ENCODE measurements at regions not wholly inside any gene's neighbourhood (a gene's known extent, or its start where the extent isn't known, plus 50 kb on each side); places are given as distances from the start of the nearest gene placed in this dataset.
"Not testable (repeated sequence)": the region's sequence is repeated elsewhere in the genome, so short reads cannot be mapped to it uniquely, and the experiment has no call there.

- H3K27ac ChIP-seq, result peak overlapping the region; percentile 68
Observed at GRCh38 chr6:155782739-155783459, 327.3 kb upstream of the NOX3 start.

DNA sequence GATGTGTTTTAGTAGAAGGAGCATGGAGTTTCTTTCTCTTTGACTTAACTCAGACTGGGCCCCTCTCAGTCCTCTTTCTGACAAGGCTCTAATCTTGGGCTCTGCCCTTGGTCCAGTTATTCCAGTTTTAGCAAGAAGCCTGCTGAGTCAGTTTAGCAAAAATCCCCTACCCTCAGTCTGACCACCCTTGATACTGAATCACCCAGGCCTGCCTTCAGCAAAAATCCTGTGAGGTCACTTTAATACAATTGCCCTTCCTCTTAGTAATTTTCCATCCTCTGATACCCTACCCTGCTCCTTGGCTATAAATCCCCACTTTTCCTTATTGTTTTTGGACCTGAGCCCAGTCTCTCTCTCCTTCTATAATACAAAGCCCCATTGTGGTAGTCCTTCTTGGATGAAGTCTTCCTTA is 326.7 kb upstream of the NOX3 start:
- DNase-seq (ENCODE audit: low read depth, low spot score), result peak; percentile 84
- peak overlapping the region; percentile 68 for H3K27ac ChIP-seq

More at GRCh38 chr6:155782739-155783459, 327.3 kb upstream of the NOX3 start:
- DNase-seq (ENCODE audit: low read depth, low spot score), result no peak

- H3K27ac ChIP-seq, result no peak overlapping the region
- no peak for DNase-seq (ENCODE audit: low read depth, low spot score)
Observed at GRCh38 chr6:155779456-155779855, 323.8 kb upstream of the NOX3 start.

DNA sequence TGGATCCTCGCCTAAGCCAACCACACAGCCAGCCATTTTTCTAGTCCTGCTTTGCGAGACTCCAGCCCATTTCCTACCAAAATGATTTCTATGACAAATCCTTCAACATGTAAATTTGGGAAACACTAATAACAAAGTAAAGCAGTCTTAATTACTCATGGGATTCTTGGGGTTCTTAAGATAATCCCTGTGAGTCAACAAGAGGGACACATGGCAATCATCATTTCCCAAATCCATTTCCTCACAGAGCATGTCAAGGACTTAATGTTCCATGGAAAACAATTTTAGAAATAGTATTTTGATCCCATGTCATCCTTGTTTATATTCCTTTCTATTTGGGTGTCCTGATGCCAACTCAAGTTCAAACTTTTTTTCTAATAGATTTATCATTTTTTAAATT is 322.7 kb upstream of the NOX3 start:
- no peak for DNase-seq (ENCODE audit: low read depth, low spot score)
- no peak overlapping the region for H3K27ac ChIP-seq

GRCh38 chr6:155771822-155772221 is 316.2 kb upstream of the NOX3 start:
- DNase-seq (ENCODE audit: low read depth, low spot score), result no peak
- H3K27ac ChIP-seq, result no peak overlapping the region

- DNase-seq (ENCODE audit: low read depth, low spot score), result no peak
- no peak overlapping the region for H3K27ac ChIP-seq
Observed at GRCh38 chr6:155770856-155771255, 315.2 kb upstream of the NOX3 start.

GRCh38 chr6:155770313-155770712 is 314.7 kb upstream of the NOX3 start:
- no peak overlapping the region for H3K27ac ChIP-seq

GRCh38 chr6:155765275-155766194 is 309.9 kb upstream of the NOX3 start:
- no peak overlapping the region for H3K27ac ChIP-seq
- DNase-seq (ENCODE audit: low read depth, low spot score), result no peak

More at GRCh38 chr6:155770313-155770712, 314.7 kb upstream of the NOX3 start:
- DNase-seq (ENCODE audit: low read depth, low spot score), result no peak

DNA sequence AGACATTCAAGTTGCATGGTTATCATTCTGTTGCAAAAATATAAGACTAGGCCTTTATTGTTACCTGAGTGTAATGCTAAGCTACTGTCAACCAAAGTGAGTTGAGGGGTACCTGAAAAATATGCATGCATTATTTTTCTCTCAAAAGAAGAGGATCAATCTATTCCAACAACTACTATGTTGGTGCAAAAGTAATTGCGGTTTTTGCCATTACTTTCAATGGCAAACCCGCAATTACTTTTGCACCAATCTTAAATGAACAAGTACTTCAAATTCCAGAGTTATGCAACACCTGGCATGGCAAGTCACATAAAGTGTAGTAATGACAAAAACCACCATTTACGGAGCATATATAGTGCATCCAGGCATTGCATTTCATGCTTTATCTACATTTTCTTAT is 307.0 kb upstream of the NOX3 start:
- no peak for DNase-seq (ENCODE audit: low read depth, low spot score)

GRCh38 chr6:155755452-155755851 is 299.8 kb upstream of the NOX3 start:
- no peak for DNase-seq (ENCODE audit: low read depth, low spot score)
- no peak overlapping the region for H3K27ac ChIP-seq

More for the DNA sequence above, 307.0 kb upstream of the NOX3 start:
- H3K27ac ChIP-seq, result no peak overlapping the region

GRCh38 chr6:155748778-155749177 is 293.1 kb upstream of the NOX3 start:
- not testable (repeated sequence) for H3K27ac ChIP-seq; DNase-seq (ENCODE audit: low read depth, low spot score)

- DNase-seq (ENCODE audit: low read depth, low spot score), result no peak
- no peak overlapping the region for H3K27ac ChIP-seq
Observed at GRCh38 chr6:155747491-155747890, 291.9 kb upstream of the NOX3 start.

DNA sequence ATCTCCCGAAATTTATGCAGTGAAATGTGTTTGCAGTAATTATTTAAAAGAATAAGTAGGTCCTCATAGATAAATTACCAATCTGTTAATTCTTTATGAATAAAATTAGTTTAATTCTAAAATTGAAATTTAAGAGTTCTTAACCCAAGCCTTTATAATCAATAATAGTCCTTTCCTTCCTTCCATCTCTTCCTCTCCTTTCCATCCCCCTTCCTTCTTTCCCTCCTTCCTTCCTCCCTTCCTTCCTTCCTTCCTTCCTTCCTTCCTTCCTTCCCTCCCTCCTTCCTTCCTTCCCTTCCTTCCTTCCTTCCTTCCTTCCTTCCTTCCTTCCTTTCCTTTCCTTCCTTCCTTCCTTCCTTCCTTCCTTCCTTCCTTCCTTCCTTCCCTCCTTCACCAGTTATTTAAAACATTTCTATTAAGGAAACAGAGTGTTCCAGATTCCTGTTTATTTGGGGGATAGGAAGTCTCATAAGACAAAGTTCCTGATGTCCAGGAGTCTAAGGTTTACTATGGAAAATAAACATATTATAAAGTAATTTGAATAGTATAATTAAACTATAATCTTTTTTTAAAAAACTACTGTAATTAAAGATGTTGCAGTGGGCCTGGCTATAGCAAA is 285.3 kb upstream of the NOX3 start:
- DNase-seq (ENCODE audit: low read depth, low spot score), result no peak
- H3K27ac ChIP-seq, result no peak overlapping the region

DNA sequence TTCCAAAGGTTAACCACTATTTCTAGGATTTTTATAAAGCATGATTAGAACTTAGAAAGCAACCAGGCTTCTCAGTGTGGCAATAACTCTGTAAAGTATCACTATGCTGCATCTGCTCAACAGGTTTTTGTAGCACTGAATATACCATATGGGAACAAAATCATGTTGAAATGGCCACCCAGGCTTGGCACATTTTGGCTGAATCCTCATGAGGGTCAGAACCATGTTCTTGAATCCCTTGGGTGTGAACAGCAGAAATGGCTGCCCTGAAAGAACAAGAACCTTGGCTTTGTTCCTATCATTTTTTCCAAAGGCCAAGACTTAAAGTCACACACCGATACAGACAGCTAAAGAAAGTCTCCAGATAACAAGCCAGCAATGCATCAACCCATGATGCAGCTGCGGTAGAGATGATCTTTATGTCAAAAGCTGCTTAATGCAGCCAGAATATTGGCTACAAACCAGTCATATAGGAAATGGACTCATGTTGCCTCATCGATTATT is 283.0 kb upstream of the NOX3 start:
- no peak for DNase-seq (ENCODE audit: low read depth, low spot score)
- H3K27ac ChIP-seq, result no peak overlapping the region

DNA sequence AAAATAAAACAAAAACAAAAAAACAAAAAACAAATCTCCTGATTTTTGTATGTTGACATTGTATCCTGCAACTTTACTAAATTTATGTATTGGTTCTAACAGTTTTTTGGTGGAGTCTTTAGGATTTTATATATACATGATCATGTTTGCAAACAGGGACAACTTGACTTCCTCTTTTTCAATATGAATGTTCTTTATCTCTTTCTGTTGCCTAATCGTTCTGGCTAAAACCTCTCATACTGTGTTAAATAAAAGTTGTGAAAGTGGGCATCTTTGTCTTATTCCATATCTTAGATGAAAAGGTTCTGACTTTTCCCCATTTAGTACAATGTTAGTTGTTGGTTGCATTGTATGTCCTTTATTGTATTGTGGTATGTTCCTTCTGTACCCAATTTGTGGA is 261.7 kb upstream of the NOX3 start:
- DNase-seq (ENCODE audit: low read depth, low spot score), result no peak
- H3K27ac ChIP-seq, result no peak overlapping the region

- DNase-seq (ENCODE audit: low read depth, low spot score), result no peak
- H3K27ac ChIP-seq, result no peak overlapping the region
Observed at GRCh38 chr6:155710704-155711103, 255.1 kb upstream of the NOX3 start.

DNA sequence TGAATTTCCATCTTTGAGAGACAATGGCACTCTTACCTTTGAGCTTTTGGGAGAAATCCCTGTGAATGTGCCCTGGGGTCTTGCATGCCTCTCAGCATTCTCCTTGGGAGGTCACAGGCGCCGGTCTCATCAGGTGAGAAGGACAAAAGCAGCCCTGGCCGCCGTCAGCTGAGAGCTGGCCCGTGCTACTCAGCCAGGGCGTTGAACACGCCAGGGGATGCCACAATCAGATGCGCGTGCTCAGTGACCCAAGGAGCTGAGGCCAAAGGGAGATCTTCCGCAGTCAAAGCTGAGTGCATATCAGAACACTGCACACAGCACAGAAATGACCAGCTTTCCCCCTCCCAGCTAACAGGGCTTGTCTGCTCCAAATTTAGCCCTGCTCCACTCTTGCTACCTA is 253.6 kb upstream of the NOX3 start:
- DNase-seq (ENCODE audit: low read depth, low spot score), result no peak
- H3K27ac ChIP-seq, result no peak overlapping the region

DNA sequence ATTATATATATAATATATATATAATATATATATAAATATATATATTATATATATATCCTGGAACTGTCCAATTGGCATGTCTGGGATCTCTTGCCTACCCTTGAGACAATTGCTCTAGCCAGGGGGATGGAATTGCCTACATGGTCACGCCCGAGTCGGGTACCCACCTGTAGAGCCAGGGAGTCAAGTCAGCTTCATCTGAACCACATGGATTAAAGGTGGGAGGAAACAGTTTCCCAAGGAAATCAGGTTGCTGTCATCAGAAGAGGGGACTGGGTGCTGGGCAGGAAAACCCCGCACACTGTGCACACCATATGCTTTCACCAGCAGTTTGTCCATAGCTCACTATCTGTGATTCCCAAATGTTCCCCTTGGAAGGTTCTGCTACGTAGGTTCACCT is 252.5 kb upstream of the NOX3 start:
- H3K27ac ChIP-seq, result no peak overlapping the region
- no peak for DNase-seq (ENCODE audit: low read depth, low spot score)

DNA sequence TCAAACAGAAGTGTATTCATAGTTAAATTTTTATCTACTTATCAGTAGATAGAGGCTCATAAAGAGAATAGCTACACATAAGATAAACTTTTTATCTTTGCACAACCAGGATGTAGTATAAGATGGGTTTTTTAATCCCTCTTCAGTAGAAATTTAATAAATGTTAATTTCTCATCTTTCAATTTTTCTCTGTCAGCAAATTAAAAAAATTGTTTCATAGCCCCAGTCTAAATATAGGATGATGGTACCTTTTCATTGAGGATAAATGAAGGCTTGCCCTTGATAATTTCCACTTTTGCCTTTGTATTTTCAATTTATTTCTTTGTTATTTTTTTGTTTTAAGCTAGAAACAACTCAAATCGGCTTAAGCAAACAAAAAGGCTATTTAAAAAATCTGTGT is 251.2 kb upstream of the NOX3 start:
- DNase-seq (ENCODE audit: low read depth, low spot score), result no peak
- no peak overlapping the region for H3K27ac ChIP-seq

DNA sequence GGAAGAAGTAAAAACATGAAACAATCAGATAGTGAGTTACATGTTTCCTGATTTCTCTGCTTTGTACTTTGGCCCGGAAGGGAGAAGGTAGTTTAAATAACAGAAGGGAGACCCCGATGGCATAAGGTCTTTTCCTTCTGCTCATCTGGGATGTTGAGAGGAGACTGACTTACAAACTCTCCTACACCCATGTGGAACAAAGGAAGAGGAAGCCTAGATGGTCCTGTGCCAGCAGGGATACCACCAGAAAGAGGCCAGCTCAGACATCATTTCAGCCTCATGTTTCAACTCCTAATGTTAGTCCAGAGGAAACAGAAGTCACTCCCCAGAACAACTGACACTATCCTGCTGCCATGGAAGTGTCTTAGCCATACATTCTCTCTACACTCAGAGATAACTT is 250.7 kb upstream of the NOX3 start:
- no peak for DNase-seq (ENCODE audit: low read depth, low spot score)
- H3K27ac ChIP-seq, result no peak overlapping the region

GRCh38 chr6:155701342-155701741 is 245.7 kb upstream of the NOX3 start:
- no peak for DNase-seq (ENCODE audit: low read depth, low spot score)
- no peak overlapping the region for H3K27ac ChIP-seq

All from epithelial cell of prostate (primary cell).